ENCODE measurements at regions not wholly inside any gene's neighbourhood (a gene's known extent, or its start where the extent isn't known, plus 50 kb on each side); places are given as distances from the start of the nearest gene placed in this dataset.
"Not testable (repeated sequence)": the region's sequence is repeated elsewhere in the genome, so short reads cannot be mapped to it uniquely, and the experiment has no call there.

DNA sequence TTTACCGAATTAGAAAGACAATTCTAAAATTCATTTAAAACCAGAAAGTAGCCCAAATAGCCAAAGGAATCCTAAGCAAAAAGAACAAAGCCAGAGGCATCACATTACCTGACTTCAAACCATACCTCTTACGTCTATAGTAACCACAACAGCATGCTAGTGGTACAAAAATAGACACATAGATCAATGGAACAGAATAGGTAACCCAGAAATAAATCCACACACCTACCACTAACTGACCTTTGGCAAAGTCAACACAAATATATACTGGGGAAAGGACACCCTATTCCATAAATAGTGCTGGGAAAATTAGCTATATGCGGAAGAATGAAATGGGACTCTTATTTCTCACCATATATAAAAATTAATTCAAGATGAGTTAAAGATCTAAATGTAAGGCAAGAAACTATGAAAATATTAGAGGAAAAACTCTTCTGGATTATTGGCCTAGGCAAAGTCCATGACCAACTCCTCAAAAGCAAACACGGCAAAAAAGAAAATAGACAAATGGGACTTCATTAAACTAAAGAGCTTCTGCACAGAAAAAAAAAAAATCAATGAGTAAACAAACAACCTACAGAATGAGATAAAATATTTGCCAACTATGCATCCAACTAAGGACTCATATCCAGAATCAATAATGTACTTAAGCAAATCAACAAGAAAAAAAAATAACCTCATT lies 568.9 kb downstream of the SOX5 start:
- H3K4me1 Mint-ChIP-seq (ENCODE audit: low read depth, unreplicated experiment) = no peaks in the 10 kb centered on the region
- H3K9me3 Mint-ChIP-seq (ENCODE audit: unreplicated experiment) = peaks cover 18% of the 10 kb centered on the region
- peaks cover 2% of the 10 kb centered on the region for H3K27me3 Mint-ChIP-seq (ENCODE audit: insufficient read depth, unreplicated experiment)
- no peak for DNase-seq
- Histone ChIP-seq H3K4me1 (no peaks in the 10 kb centered on the region), H3K9me3 (peaks cover 26% of the 10 kb centered on the region), H3K36me3 (ENCODE audit: control insufficient read depth, insufficient read depth, low read length) (no peaks in the 10 kb centered on the region), H3K27me3 (replicated peaks; ENCODE audit: control insufficient read depth, insufficient read depth, low read length) (no peaks in the 10 kb centered on the region), H3K4me3 (ENCODE audit: low read depth, low read length) (no peak overlapping the region)
- no peaks in the 10 kb centered on the region for H3K36me3 Mint-ChIP-seq (ENCODE audit: insufficient read depth, unreplicated experiment)
- CTCF ChIA-PET = no interaction called here
- intact Hi-C loops (cut with micrococcal nuclease; ENCODE audit: unreplicated experiment) = no loop called here
- H3K4me3 Mint-ChIP-seq (ENCODE audit: unreplicated experiment) = no peak overlapping the region
- TF ChIP-seq, protein P1, sequence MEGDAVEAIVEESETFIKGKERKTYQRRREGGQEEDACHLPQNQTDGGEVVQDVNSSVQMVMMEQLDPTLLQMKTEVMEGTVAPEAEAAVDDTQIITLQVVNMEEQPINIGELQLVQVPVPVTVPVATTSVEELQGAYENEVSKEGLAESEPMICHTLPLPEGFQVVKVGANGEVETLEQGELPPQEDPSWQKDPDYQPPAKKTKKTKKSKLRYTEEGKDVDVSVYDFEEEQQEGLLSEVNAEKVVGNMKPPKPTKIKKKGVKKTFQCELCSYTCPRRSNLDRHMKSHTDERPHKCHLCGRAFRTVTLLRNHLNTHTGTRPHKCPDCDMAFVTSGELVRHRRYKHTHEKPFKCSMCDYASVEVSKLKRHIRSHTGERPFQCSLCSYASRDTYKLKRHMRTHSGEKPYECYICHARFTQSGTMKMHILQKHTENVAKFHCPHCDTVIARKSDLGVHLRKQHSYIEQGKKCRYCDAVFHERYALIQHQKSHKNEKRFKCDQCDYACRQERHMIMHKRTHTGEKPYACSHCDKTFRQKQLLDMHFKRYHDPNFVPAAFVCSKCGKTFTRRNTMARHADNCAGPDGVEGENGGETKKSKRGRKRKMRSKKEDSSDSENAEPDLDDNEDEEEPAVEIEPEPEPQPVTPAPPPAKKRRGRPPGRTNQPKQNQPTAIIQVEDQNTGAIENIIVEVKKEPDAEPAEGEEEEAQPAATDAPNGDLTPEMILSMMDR (IDR thresholded peaks at IDR 0.05; ENCODE audit: insufficient read depth in 1 of 2, low read depth in 1 of 2, low read length in 1 of 2, severe bottlenecking in 1 of 2, unreplicated experiment in 1 of 2) = no peak
- no TSS peak for BruUV-seq (replicated peaks)
- POLR2A ChIA-PET = no interaction called here
- H3K27ac Mint-ChIP-seq (ENCODE audit: unreplicated experiment) = no peak overlapping the region

DNA sequence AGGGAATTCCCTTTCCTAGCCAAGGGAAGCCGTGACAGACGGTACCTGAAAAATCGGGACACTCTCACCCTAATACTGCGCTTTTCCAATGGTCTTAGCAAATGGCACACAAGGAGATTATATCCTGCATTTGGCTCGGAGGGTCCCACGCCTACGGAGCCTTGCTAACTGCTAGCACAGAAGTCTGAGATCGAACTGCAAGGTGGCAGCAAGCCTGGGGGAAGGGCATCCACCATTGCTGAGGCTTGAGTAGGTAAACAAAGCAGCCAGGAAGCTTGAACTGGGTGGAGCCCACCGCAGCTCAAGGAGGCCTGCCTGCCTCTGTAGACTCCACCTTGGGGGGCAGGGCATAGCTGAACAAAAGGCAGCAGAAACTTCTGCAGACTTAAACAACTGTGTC lies 560.6 kb downstream of the SOX5 start:
- H3K4me3 Mint-ChIP-seq (ENCODE audit: unreplicated experiment); H3K27me3 Mint-ChIP-seq (ENCODE audit: insufficient read depth, unreplicated experiment); CTCF ChIA-PET; H3K4me1 ChIP-seq; H3K27ac Mint-ChIP-seq (ENCODE audit: unreplicated experiment); H3K36me3 Mint-ChIP-seq (ENCODE audit: insufficient read depth, unreplicated experiment); BruUV-seq (replicated peaks); H3K4me1 Mint-ChIP-seq (ENCODE audit: low read depth, unreplicated experiment); H3K9me3 ChIP-seq; H3K27me3 ChIP-seq (replicated peaks; ENCODE audit: control insufficient read depth, insufficient read depth, low read length); intact Hi-C loops (cut with micrococcal nuclease; ENCODE audit: unreplicated experiment); H3K36me3 ChIP-seq (ENCODE audit: control insufficient read depth, insufficient read depth, low read length); DNase-seq; H3K4me3 ChIP-seq (ENCODE audit: low read depth, low read length); POLR2A ChIA-PET; H3K9me3 Mint-ChIP-seq (ENCODE audit: unreplicated experiment): not testable (repeated sequence)

DNA sequence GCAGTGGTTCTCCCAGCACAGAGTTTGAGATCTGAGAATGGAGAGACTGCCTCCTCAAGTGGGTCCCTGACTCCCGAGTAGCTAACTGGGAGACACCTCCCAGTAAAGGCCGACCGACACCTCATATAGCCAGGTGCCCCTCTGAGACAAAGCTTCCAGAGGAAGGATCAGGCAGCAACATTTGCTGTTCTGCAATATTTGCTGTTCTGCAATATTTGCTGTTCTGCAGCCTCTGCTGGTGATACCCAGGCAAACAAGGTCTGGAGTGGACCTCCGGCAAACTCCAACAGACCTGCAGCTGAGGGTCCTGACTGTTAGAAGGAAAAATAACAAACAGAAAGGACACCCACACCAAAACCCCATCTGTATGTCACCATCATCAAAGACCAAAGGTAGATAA lies 560.2 kb downstream of the SOX5 start:
- BruUV-seq (replicated peaks); H3K36me3 Mint-ChIP-seq (ENCODE audit: insufficient read depth, unreplicated experiment); H3K27me3 Mint-ChIP-seq (ENCODE audit: insufficient read depth, unreplicated experiment); CTCF ChIA-PET; H3K9me3 ChIP-seq; POLR2A ChIA-PET; H3K36me3 ChIP-seq (ENCODE audit: control insufficient read depth, insufficient read depth, low read length); H3K4me3 ChIP-seq (ENCODE audit: low read depth, low read length); DNase-seq; intact Hi-C loops (cut with micrococcal nuclease; ENCODE audit: unreplicated experiment); H3K4me3 Mint-ChIP-seq (ENCODE audit: unreplicated experiment); H3K4me1 ChIP-seq; H3K27ac Mint-ChIP-seq (ENCODE audit: unreplicated experiment); H3K27me3 ChIP-seq (replicated peaks; ENCODE audit: control insufficient read depth, insufficient read depth, low read length); H3K4me1 Mint-ChIP-seq (ENCODE audit: low read depth, unreplicated experiment); H3K9me3 Mint-ChIP-seq (ENCODE audit: unreplicated experiment): not testable (repeated sequence)

DNA sequence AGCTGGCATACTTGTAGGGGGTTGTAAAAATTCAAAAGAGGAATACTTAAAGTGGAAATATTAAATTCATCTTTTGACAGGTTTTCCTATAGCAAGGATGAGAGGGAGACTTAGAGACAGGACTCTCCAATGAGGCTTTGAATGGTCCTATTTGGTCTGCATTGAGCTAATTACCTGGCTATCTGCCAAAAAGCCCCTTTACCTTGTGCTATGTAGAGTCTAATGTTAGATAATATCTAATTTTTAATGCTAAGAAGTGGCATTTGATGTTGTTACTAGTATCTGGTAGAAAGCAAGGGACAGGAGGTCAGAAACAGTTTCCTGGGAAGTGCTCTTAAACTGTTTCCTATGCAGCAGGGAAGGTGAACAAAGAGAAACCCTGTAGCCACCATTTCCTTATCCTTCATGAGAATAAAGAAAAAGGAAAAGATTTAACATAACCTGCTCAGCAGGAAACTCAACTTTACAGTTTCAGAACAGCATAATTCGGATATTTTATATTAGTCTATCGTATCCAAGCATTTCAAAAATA lies 550.0 kb downstream of the SOX5 start:
- Mint-ChIP-seq H3K4me3 (ENCODE audit: unreplicated experiment) (no peak overlapping the region), H3K4me1 (ENCODE audit: low read depth, unreplicated experiment) (no peaks in the 10 kb centered on the region), H3K27ac (ENCODE audit: unreplicated experiment) (no peak overlapping the region), H3K27me3 (ENCODE audit: insufficient read depth, unreplicated experiment) (peaks cover 3% of the 10 kb centered on the region), H3K36me3 (ENCODE audit: insufficient read depth, unreplicated experiment) (no peaks in the 10 kb centered on the region), H3K9me3 (ENCODE audit: unreplicated experiment) (no peaks in the 10 kb centered on the region)
- intact Hi-C loops (cut with micrococcal nuclease; ENCODE audit: unreplicated experiment) = no loop called here
- TF ChIP-seq, protein P1 (IDR thresholded peaks at IDR 0.05; ENCODE audit: insufficient read depth in 1 of 2, low read depth in 1 of 2, low read length in 1 of 2, severe bottlenecking in 1 of 2, unreplicated experiment in 1 of 2) = no peak
- ChIA-PET POLR2A (no interaction called here), CTCF (interaction anchor here (0.6 kb wide), 1 partner anchor 280 kb away, joined by 4 read pairs; no protein-coding TSS in a partner anchor)
- H3K27me3 ChIP-seq (replicated peaks; ENCODE audit: control insufficient read depth, insufficient read depth, low read length) = no peaks in the 10 kb centered on the region
- H3K4me1 ChIP-seq = no peaks in the 10 kb centered on the region
- no TSS peak for BruUV-seq (replicated peaks)
- no peaks in the 10 kb centered on the region for H3K36me3 ChIP-seq (ENCODE audit: control insufficient read depth, insufficient read depth, low read length)
- no peak for DNase-seq
- H3K4me3 ChIP-seq (ENCODE audit: low read depth, low read length) = no peak overlapping the region
- H3K9me3 ChIP-seq = no peaks in the 10 kb centered on the region

Measured in Caco-2 (cell line).